Spleen (tissue), 7 donors: ENCODE measurements at regions not wholly inside any gene's neighbourhood (a gene's known extent, or its start where the extent isn't known, plus 50 kb on each side); places are given as distances from the start of the nearest gene placed in this dataset.

Experiments
- POLR2AphosphoS5 ChIP-seq, 3 donors: sonication (generic); formaldehyde crosslinking; IDR thresholded peaks; one replicate each; pipeline ENCODE4 v1.5.1; 2017; ENCODE audit warnings: antibody characterized with exemption in 3 of 3
- TF ChIP-seq, protein P1 (sequence below), 11 experiments: fragments of 200-600 bp in 7 of 11; fragments of 450-650 bp in 4 of 11; sonication (generic) in 4 of 11; IDR thresholded peaks in 8 of 11; conservative IDR thresholded peaks in 3 of 11; 1 replicate in 7 of 11; 2 replicates in 4 of 11; pipeline versions ENCODE4 v1.4.0 to v1.8.0; 2016 to 2021; ENCODE audit warnings: antibody characterized with exemption in 11 of 11, inconsistent platforms in 4 of 11, mild to moderate bottlenecking in 1 of 11
- donor health status: DM: no; HTN: no; CAD: no; lungs with moderate emphysema.
- donor health status: DM: no; HTN: no; CAD: no.
- donor health status: DM: no; HTN: no; CAD: no.

DNA sequence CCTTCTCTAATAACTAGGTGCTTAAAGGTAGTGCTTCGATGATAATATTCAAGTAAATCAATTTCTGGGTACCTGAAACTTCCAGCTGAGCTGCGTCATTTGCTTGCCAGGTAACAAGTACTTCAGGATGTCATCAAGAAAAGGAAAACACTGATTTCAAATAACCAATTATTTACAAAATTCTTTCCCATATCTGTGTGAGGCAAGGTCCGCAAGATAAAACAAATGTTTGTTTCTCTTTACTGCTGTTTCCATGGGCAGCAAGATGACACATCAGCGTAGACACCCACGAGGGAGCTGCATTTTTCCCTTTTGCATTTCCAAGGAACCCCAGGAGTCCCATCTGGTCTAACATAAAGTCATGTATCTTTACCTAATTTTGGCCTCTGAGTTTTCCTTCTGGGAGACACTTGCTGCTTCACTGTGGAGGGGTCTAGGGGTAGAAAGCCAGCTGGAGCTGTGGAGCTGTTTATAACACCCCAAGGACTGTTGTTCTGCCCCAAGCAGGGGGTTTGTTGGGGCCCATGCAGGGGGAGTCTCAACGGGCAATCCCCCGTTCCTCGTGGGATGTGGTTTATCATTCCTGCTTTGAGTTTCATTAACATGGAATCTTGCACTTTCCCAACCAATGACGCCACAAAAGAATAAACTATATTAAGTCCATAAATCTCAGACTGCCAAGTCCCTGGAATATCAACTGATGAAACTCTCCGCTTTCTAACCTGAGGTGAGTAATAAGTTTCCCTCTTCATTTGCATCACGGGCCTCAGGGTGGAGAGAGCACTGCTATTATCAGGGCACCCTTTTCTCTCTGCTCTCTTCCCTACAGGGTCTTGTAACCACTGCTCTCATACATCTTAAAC is 112.8 kb upstream of the PELI2 start:
- no peak for TF ChIP-seq POLR2AphosphoS5 (IDR thresholded peaks at IDR 0.05)
- TF ChIP-seq, protein P1, sequence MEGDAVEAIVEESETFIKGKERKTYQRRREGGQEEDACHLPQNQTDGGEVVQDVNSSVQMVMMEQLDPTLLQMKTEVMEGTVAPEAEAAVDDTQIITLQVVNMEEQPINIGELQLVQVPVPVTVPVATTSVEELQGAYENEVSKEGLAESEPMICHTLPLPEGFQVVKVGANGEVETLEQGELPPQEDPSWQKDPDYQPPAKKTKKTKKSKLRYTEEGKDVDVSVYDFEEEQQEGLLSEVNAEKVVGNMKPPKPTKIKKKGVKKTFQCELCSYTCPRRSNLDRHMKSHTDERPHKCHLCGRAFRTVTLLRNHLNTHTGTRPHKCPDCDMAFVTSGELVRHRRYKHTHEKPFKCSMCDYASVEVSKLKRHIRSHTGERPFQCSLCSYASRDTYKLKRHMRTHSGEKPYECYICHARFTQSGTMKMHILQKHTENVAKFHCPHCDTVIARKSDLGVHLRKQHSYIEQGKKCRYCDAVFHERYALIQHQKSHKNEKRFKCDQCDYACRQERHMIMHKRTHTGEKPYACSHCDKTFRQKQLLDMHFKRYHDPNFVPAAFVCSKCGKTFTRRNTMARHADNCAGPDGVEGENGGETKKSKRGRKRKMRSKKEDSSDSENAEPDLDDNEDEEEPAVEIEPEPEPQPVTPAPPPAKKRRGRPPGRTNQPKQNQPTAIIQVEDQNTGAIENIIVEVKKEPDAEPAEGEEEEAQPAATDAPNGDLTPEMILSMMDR (IDR thresholded peaks at IDR 0.05 in 8 of 11, conservative IDR thresholded peaks at IDR 0.05 in 3 of 11): no peak
